Endothelial cell of umbilical vein (primary cell): ENCODE measurements at regions not wholly inside any gene's neighbourhood (a gene's known extent, or its start where the extent isn't known, plus 50 kb on each side); places are given as distances from the start of the nearest gene placed in this dataset.

ENCODE experiments used
- BruUV-seq: library from RNA; stranded (reverse); fragments of 400-500 nt; replicated peaks from 2 replicates; lab custom pipeline; 2021; lab: Mats Ljungman, UMichigan
- CTCF ChIA-PET: fragments of 300-600, 350-600 bp; sonication (Branson Sonifier 250); formaldehyde crosslinking; loops from one replicate; lab custom pipeline; 2021; ENCODE audit warnings: antibody characterized with exemption, inconsistent platforms; lab: Charles Lee
- POLR2A ChIA-PET: fragments of 300-600, 350-600 bp; sonication (Branson Sonifier 250); formaldehyde crosslinking; loops from one replicate; lab custom pipeline; 2021; ENCODE audit warnings: antibody characterized with exemption, inconsistent platforms; lab: Charles Lee
- DNase-seq: peaks from one replicate; pipeline ENCODE4 v3.0.0-alpha.2; 2011; ENCODE audit warnings: low read depth, low spot score
- FAIRE-seq: peaks from 2 replicates; lab custom pipeline; 2011; peaks lifted over from hg19 to GRCh38; lab: Jason Lieb, UNC
- H2AFZ ChIP-seq: 2 replicates; pipeline ENCODE4 v1.6.0; 2012; ENCODE audit warnings: low read depth, low read length, control low read depth, inconsistent platforms
- H3K27ac ChIP-seq: 2 replicates; pipeline ENCODE4 v1.5.1; 2011; ENCODE audit warnings: low read depth, mild to moderate bottlenecking, control low read depth, low read length, moderate library complexity; ENCODE audit not compliant: insufficient read depth
- H3K27me3 ChIP-seq, 2 experiments: 2 replicates each; pipeline versions ENCODE4 v1.6.0 to v1.6.1; 2011; ENCODE audit warnings: low read length in 2 of 2, mixed read lengths in 1 of 2; ENCODE audit not compliant: control insufficient read depth in 2 of 2, insufficient read depth in 2 of 2
- H3K36me3 ChIP-seq, 2 experiments: 2 replicates in 1 of 2; 3 replicates in 1 of 2; pipeline ENCODE4 v1.5.1; 2011; ENCODE audit warnings: low read length in 2 of 2, mild to moderate bottlenecking in 1 of 2, moderate library complexity in 1 of 2; ENCODE audit not compliant: control insufficient read depth in 2 of 2, insufficient read depth in 2 of 2; ENCODE audit errors: extremely low read depth in 1 of 2
- H3K4me1 ChIP-seq: 3 replicates; pipeline ENCODE4 v1.5.1; 2011; ENCODE audit warnings: mild to moderate bottlenecking, low read length; ENCODE audit not compliant: control insufficient read depth, insufficient read depth; ENCODE audit errors: extremely low read depth
- H3K4me2 ChIP-seq: 2 replicates; pipeline ENCODE4 v1.6.1; 2011; ENCODE audit warnings: low read length, control low read depth, mixed read lengths; ENCODE audit not compliant: insufficient read depth
- H3K4me3 ChIP-seq, 3 experiments: fragments of 200-600 bp in 1 of 3; sonication (generic), shearing (Covaris generic) in 1 of 3; replicated peaks in 1 of 3; 2 replicates each; pipeline ENCODE4 v1.5.1; 2011 to 2016; ENCODE audit warnings: control low read depth in 3 of 3, low read length in 3 of 3, mild to moderate bottlenecking in 2 of 3, inconsistent platforms in 1 of 3, low read depth in 1 of 3, moderate library complexity in 1 of 3; ENCODE audit not compliant: insufficient read depth in 1 of 3
- H3K79me2 ChIP-seq: 2 replicates; pipeline ENCODE4 v1.6.0; 2012; ENCODE audit warnings: low read length, inconsistent platforms; ENCODE audit not compliant: control insufficient read depth, insufficient read depth
- H3K9ac ChIP-seq: replicated peaks from 2 replicates; pipeline ENCODE3; 2011; ENCODE audit warnings: low read length, control low read depth; ENCODE audit not compliant: insufficient read depth; ENCODE audit errors: extremely low read depth
- H3K9me1 ChIP-seq: replicated peaks from 3 replicates; pipeline ENCODE4 v1.6.0; 2011; ENCODE audit warnings: mild to moderate bottlenecking, low read length; ENCODE audit not compliant: control insufficient read depth, insufficient read depth; ENCODE audit errors: extremely low read depth
- H3K9me3 ChIP-seq: replicated peaks from 2 replicates; pipeline ENCODE4 v1.5.1; 2012; ENCODE audit warnings: low read length, inconsistent platforms; ENCODE audit not compliant: control insufficient read depth, insufficient read depth
- H4K20me1 ChIP-seq: replicated peaks from 2 replicates; pipeline ENCODE3; 2011; ENCODE audit warnings: mild to moderate bottlenecking, low read length; ENCODE audit not compliant: control insufficient read depth, insufficient read depth; ENCODE audit errors: extremely low read depth
- CTCF ChIP-seq, 2 donors: IDR thresholded peaks; 1 replicate in 1 of 2; 2 replicates in 1 of 2; pipeline ENCODE4 v1.5.1; 2011; ENCODE audit warnings: low read length in 2 of 2, mild to moderate bottlenecking in 2 of 2, moderate library complexity in 2 of 2, control low read depth in 1 of 2, inconsistent platforms in 1 of 2, low read depth in 1 of 2; ENCODE audit not compliant: insufficient read depth in 1 of 2; ENCODE audit errors: extremely low read depth in 1 of 2
- EZH2 ChIP-seq: IDR thresholded peaks from 2 replicates; pipeline ENCODE4 v1.6.1; 2012; ENCODE audit warnings: borderline replicate concordance, low read depth, mild to moderate bottlenecking, moderate library complexity, low read length, inconsistent platforms; ENCODE audit not compliant: severe bottlenecking
- FOS ChIP-seq: IDR thresholded peaks from 2 replicates; pipeline ENCODE4 v1.6.1; 2011; ENCODE audit warnings: mild to moderate bottlenecking, low read length, moderate library complexity, borderline replicate concordance; ENCODE audit not compliant: insufficient read depth
- GATA2 ChIP-seq: IDR thresholded peaks from 2 replicates; pipeline ENCODE4 v1.7.0; 2011; ENCODE audit warnings: low read depth, mild to moderate bottlenecking, moderate library complexity, mixed read lengths, low read length; ENCODE audit not compliant: insufficient read length, insufficient read depth
- JUN ChIP-seq: IDR thresholded peaks from 2 replicates; pipeline ENCODE4 v1.6.1; 2011; ENCODE audit warnings: borderline replicate concordance, low read depth; ENCODE audit not compliant: insufficient read length, insufficient read depth
- MAX ChIP-seq: IDR thresholded peaks from 2 replicates; pipeline ENCODE4 v1.6.1; 2011; ENCODE audit not compliant: insufficient read depth, insufficient read length
- MYC ChIP-seq: IDR thresholded peaks from one replicate; pipeline ENCODE4 v1.6.1; 2011; ENCODE audit warnings: mild to moderate bottlenecking, low read depth, low read length
- POLR2A ChIP-seq: IDR thresholded peaks from 2 replicates; pipeline ENCODE4 v1.6.1; 2012; ENCODE audit warnings: low read depth, mild to moderate bottlenecking, control low read depth, low read length
- POLR2AphosphoS5 ChIP-seq: IDR thresholded peaks from 2 replicates; pipeline ENCODE4 v1.6.1; 2012; ENCODE audit warnings: low read depth, mild to moderate bottlenecking, control low read depth, low read length, moderate library complexity; ENCODE audit not compliant: insufficient read depth
- dilution Hi-C: fragments of 300-500 bp; cut with MboI; formaldehyde crosslinking; loops from one replicate; pipeline ENCODE4 v1.15.0; 2019; ENCODE audit warnings: low sequenced_read_pairs; ENCODE audit not compliant: extremely low pct_ligation_motif_present
- intact Hi-C: fragments of 100-400 bp; cut with micrococcal nuclease; formaldehyde crosslinking; loops from one replicate; pipeline ENCODE4 v1.10.0; 2022

GRCh38 chr18:2402084-2402483 is 169.2 kb downstream of the METTL4 start:
- POLR2A ChIA-PET, result no interaction called here
- Histone ChIP-seq H3K79me2 (no peaks in the 10 kb centered on the region), H3K4me3 (no peak overlapping the region), H3K4me1 (no peaks in the 10 kb centered on the region), H3K9me1 (no peaks in the 10 kb centered on the region), H4K20me1 (no peaks in the 10 kb centered on the region), H3K9me3 (no peaks in the 10 kb centered on the region), H2AFZ (no peak overlapping the region), H3K36me3 (no peaks in the 10 kb centered on the region), H3K27me3 (no peaks in the 10 kb centered on the region), H3K9ac (no peak overlapping the region), H3K4me2 (no peak overlapping the region), H3K27ac (no peak overlapping the region)
- intact Hi-C loops, result no loop called here
- no peak for FAIRE-seq
- dilution Hi-C loops, result no loop called here
- TF ChIP-seq POLR2A (no peak), EZH2 (no peak), POLR2AphosphoS5 (no peak), GATA2 (no peak), MAX (no peak), JUN (no peak), MYC (no peak), CTCF (IDR thresholded peaks at IDR 0.05; ENCODE audit: extremely low read depth in 1 of 2, insufficient read depth in 1 of 2, low read depth in 1 of 2, low read length in 2 of 2) (no peak), FOS (no peak)
- CTCF ChIA-PET, result no interaction called here
- BruUV-seq, result no TSS peak
- no peak for DNase-seq
